A673 (cell line): ENCODE measurements at regions not wholly inside any gene's neighbourhood (a gene's known extent, or its start where the extent isn't known, plus 50 kb on each side); places are given as distances from the start of the nearest gene placed in this dataset.
"Not testable (repeated sequence)": the region's sequence is repeated elsewhere in the genome, so short reads cannot be mapped to it uniquely, and the experiment has no call there.

Experiments used
- BruUV-seq: library from RNA; stranded (reverse); fragments of 400-500 nt; replicated peaks from 2 replicates; lab custom pipeline; 2021; lab: Mats Ljungman, UMichigan
- CTCF ChIA-PET: fragments of 300-600 bp; sonication (Branson Sonifier 250); formaldehyde crosslinking; loops from one replicate; lab custom pipeline; 2022; ENCODE audit warnings: antibody characterized with exemption; lab: Charles Lee
- POLR2A ChIA-PET: fragments of 300-600 bp; sonication (Branson Sonifier 250); formaldehyde crosslinking; loops from one replicate; lab custom pipeline; 2022; ENCODE audit warnings: antibody characterized with exemption; ENCODE audit not compliant: low non-redundant PET; lab: Charles Lee
- DNase-seq: peaks from one replicate; pipeline ENCODE4 v3.0.0-alpha.2; 2015; ENCODE audit warnings: low spot score
- H3K27ac ChIP-seq: fragments of 200-600 bp; sonication (generic); 2 replicates; pipeline ENCODE4 v1.5.1; 2016; ENCODE audit warnings: mixed run types, low read depth, mild to moderate bottlenecking, mixed read lengths, antibody characterized with exemption, low read length; ENCODE audit not compliant: poor library complexity, severe bottlenecking
- H3K27me3 ChIP-seq: fragments of 200-600 bp; sonication (generic); replicated peaks from 2 replicates; pipeline ENCODE4 v1.6.1; 2017; ENCODE audit warnings: mixed run types, low read depth, mild to moderate bottlenecking, mixed read lengths, antibody characterized with exemption, low read length; ENCODE audit not compliant: insufficient read depth, poor library complexity
- H3K36me3 ChIP-seq: fragments of 200-600 bp; sonication (generic); 2 replicates; pipeline ENCODE4 v1.6.1; 2016; ENCODE audit warnings: mixed run types, mild to moderate bottlenecking, mixed read lengths, antibody characterized with exemption, low read length; ENCODE audit not compliant: insufficient read depth, poor library complexity, severe bottlenecking
- H3K4me1 ChIP-seq: fragments of 200-600 bp; sonication (generic); 2 replicates; pipeline ENCODE4 v1.6.1; 2017; ENCODE audit warnings: mixed run types, mild to moderate bottlenecking, mixed read lengths, antibody characterized with exemption, low read length; ENCODE audit not compliant: insufficient read depth, poor library complexity, severe bottlenecking
- H3K4me3 ChIP-seq: fragments of 200-600 bp; sonication (generic); 2 replicates; pipeline ENCODE4 v1.5.1; 2016; ENCODE audit warnings: low read depth, mixed run types, mild to moderate bottlenecking, mixed read lengths, low read length; ENCODE audit not compliant: poor library complexity, severe bottlenecking
- H3K9me3 ChIP-seq: fragments of 200-600 bp; sonication (generic); 2 replicates; pipeline ENCODE4 v1.6.1; 2016; ENCODE audit warnings: mixed run types, low read depth, mild to moderate bottlenecking, mixed read lengths, antibody characterized with exemption, low read length; ENCODE audit not compliant: poor library complexity, severe bottlenecking
- EZH2 ChIP-seq: fragments of 200-600 bp; sonication (generic); IDR thresholded peaks from 2 replicates; pipeline ENCODE4 v1.6.1; 2017; ENCODE audit warnings: borderline replicate concordance, low read depth, mild to moderate bottlenecking, mixed read lengths, antibody characterized with exemption, low read length; ENCODE audit not compliant: poor library complexity, severe bottlenecking
- intact Hi-C: fragments of 100-400 bp; cut with micrococcal nuclease; formaldehyde crosslinking; loops from one replicate; pipeline ENCODE4 v1.10.0; 2022; ENCODE audit not compliant: unreplicated experiment
- TF ChIP-seq, protein P1 (sequence below): fragments of 300-800, 200-600 bp; sonication (generic); conservative IDR thresholded peaks from 2 replicates; pipeline ENCODE4 v1.5.1; 2017; ENCODE audit warnings: low read depth, mild to moderate bottlenecking, antibody characterized with exemption, low read length, moderate library complexity, mixed read lengths

DNA sequence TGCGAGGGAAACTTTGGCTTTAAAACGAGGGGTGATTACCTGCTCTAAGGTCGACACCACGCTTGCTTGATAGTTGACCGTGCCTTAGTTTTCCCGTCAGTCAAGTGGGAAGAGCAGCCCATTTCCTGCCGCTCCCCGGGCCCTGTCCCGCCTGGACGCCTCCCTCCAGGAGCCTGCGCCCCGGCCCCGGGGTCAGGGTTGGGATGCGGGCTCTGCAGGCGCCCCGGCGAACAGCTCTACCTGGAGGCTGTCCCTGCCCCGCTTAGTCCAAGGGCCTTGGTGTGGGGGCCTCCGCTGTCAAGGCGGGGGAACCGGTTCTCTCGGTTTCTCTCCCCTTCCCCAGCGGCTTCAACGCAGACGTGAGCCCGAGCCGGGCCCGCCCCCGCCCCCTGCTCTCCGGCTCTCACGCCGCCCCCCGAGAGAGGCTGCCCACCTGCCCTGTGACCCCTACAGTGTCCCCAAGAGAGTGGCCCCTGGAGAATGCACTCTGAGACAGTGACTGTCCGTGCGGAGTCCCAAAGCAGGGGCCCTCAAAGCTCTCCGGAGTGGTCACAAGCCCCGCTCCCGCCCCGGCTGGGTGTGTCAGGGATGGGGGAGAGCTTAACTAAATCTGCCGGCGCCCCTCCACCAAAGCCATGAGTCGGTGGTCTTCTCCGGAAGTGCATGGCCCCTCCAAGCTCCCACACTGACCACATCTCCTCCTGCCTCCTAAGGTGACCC is 117.4 kb upstream of the SMURF2 start:
- TF ChIP-seq, protein P1, sequence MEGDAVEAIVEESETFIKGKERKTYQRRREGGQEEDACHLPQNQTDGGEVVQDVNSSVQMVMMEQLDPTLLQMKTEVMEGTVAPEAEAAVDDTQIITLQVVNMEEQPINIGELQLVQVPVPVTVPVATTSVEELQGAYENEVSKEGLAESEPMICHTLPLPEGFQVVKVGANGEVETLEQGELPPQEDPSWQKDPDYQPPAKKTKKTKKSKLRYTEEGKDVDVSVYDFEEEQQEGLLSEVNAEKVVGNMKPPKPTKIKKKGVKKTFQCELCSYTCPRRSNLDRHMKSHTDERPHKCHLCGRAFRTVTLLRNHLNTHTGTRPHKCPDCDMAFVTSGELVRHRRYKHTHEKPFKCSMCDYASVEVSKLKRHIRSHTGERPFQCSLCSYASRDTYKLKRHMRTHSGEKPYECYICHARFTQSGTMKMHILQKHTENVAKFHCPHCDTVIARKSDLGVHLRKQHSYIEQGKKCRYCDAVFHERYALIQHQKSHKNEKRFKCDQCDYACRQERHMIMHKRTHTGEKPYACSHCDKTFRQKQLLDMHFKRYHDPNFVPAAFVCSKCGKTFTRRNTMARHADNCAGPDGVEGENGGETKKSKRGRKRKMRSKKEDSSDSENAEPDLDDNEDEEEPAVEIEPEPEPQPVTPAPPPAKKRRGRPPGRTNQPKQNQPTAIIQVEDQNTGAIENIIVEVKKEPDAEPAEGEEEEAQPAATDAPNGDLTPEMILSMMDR, result no peak
- peak; percentile 83 for TF ChIP-seq EZH2
- ChIA-PET POLR2A (no interaction called here), CTCF (no interaction called here)
- intact Hi-C loops, result no loop called here
- peak overlapping the region; percentile 32 for H3K4me3 ChIP-seq
- H3K9me3 ChIP-seq, result no peaks in the 10 kb centered on the region
- no peaks in the 10 kb centered on the region for H3K36me3 ChIP-seq
- no TSS peak for BruUV-seq
- no peak overlapping the region for H3K27ac ChIP-seq
- H3K4me1 ChIP-seq, result peaks cover 35% of the 10 kb centered on the region
- DNase-seq, result no peak
- peaks cover 37% of the 10 kb centered on the region for H3K27me3 ChIP-seq

DNA sequence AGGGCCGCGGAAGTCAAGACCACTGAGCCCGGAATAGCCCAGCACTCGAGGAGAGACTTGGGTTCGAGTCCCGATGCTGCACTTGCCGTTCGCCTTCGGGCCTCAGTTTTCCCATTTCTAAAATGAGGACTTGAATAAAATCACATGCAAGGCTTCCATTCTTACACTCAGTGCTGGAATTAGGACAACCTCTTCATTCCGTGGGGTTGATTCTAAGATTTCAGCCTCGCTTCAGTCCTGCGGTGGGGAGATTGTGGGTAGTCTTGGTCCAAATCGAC is 116.9 kb upstream of the SMURF2 start:
- intact Hi-C loops, POLR2A ChIA-PET, CTCF ChIA-PET, H3K9me3 ChIP-seq, H3K27ac ChIP-seq, H3K36me3 ChIP-seq, DNase-seq, BruUV-seq: not testable (repeated sequence)
- H3K4me1 ChIP-seq, result peaks cover 38% of the 10 kb centered on the region
- H3K27me3 ChIP-seq, result peaks cover 37% of the 10 kb centered on the region
- peak overlapping the region; percentile 28 for H3K4me3 ChIP-seq

DNA sequence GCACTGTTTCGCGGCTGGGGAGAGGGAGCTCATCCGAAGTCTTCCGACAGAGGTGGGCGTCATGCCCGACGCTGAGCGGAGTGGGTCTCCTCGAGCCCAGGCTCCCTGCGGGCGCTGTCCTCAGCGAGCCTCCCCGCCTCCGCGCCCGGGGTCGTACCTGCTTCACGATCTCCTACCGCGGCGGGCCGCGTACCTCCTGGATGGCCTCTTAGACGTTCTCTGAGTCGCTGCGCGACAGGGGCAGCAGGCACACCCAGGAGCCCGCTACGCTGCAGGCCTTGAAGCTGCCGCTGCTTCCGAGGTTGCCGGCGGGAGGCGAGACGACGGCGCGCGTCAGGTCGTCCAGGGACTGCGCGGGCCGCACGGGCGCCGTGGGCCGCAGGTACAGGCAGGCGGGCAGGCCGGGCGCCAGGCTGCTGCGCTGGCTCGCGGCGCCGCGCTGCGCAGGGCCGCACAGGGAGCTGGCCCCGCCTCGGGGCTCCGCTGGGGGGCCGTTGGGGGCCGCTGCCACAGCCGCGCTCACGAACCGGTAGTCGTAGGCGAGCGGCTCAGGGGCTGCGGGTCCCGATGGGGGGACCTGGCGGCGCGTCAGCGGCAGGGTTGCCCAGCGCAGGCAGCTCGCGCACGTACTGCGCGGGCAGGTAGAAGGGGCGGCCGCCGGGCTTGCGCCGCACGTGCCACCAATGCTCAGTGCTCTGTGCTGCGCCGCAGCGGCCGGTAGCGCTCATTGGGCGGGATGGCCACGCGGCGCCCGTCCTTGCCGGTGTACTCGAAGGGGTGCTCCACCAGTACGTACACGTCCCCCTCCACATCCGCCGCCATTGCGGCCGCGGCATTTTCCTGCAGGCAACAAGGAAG is 116.4 kb upstream of the SMURF2 start:
- Histone ChIP-seq H3K9me3 (no peaks in the 10 kb centered on the region), H3K27me3 (peaks cover 37% of the 10 kb centered on the region), H3K27ac (no peak overlapping the region), H3K4me1 (peaks cover 40% of the 10 kb centered on the region), H3K36me3 (no peaks in the 10 kb centered on the region), H3K4me3 (peak overlapping the region; percentile 28)
- peak; percentile 82 for TF ChIP-seq EZH2
- TF ChIP-seq, protein P1, result no peak
- ChIA-PET POLR2A (no interaction called here), CTCF (interaction anchor here (0.7 kb wide), 1 partner anchor 244 kb away, joined by 3 read pairs; no protein-coding TSS in a partner anchor)
- peak; percentile 55 for DNase-seq
- intact Hi-C loops, result no loop called here
- no TSS peak for BruUV-seq
